ENCODE measurements at regions not wholly inside any gene's neighbourhood (a gene's known extent, or its start where the extent isn't known, plus 50 kb on each side); places are given as distances from the start of the nearest gene placed in this dataset.

GRCh38 chr14:62528296-62528695 is 517.0 kb downstream of the KCNH5 start:
- TF ChIP-seq POLR2A (IDR thresholded peaks at IDR 0.05) (no peak), CTCF (IDR thresholded peaks at IDR 0.05) (no peak)

All from adrenal gland (tissue), 5 donors.